ENCODE measurements at regions not wholly inside any gene's neighbourhood (a gene's known extent, or its start where the extent isn't known, plus 50 kb on each side); places are given as distances from the start of the nearest gene placed in this dataset. TPM values are rescaled to one million over a fixed set of nuclear protein-coding genes. Genes with fewer than 3 reads are reported as not detected.
"Not testable (repeated sequence)": the region's sequence is repeated elsewhere in the genome, so short reads cannot be mapped to it uniquely, and the experiment has no call there.

- TF ChIP-seq EZH2phosphoT487 (IDR thresholded peaks at IDR 0.05; ENCODE audit: insufficient read depth, low read depth), result no peak
- no peak for TF ChIP-seq EZH2 (IDR thresholded peaks at IDR 0.05; ENCODE audit: insufficient read depth, poor library complexity, severe bottlenecking)
- H2AFZ ChIP-seq, result no peak overlapping the region
- no peaks in the 10 kb centered on the region for H4K20me1 ChIP-seq (ENCODE audit: insufficient read depth)
- H3K4me2 ChIP-seq (ENCODE audit: unreplicated experiment), result no peak overlapping the region
- no peaks in the 10 kb centered on the region for H3K27me3 ChIP-seq (replicated peaks; ENCODE audit: insufficient read depth)
- no peak overlapping the region for H3K4me3 ChIP-seq
- H3K9me2 ChIP-seq (ENCODE audit: insufficient read depth), result no peaks in the 10 kb centered on the region
- in situ Hi-C loops (cut with MboI), result no loop called here
- no peaks in the 10 kb centered on the region for H3F3A ChIP-seq (ENCODE audit: insufficient read depth)
- WGBS, 2 experiments (ENCODE audit: low coverage in 1 of 2, low lambda C conversion rate in 2 of 2, missing lambda C conversion rate in 2 of 2), result 23 to 35% methylated on average over 2 of the region's 2 CpGs
- H3K79me2 ChIP-seq (ENCODE audit: insufficient read depth), result no peaks in the 10 kb centered on the region
- no peaks in the 10 kb centered on the region for H3K4me1 ChIP-seq (ENCODE audit: insufficient read depth)
- no peak overlapping the region for H3K27ac ChIP-seq
- peak; percentile 2 for DNase-seq
- no peak overlapping the region for H3K9ac ChIP-seq
- H3K9me3 ChIP-seq (ENCODE audit: low read depth), result no peaks in the 10 kb centered on the region
- no peaks in the 10 kb centered on the region for H3K36me3 ChIP-seq (ENCODE audit: low read depth)
These were observed 54.3 kb upstream of the SGO1 start for GRCh38 chr3:20240154-20240883.

DNA sequence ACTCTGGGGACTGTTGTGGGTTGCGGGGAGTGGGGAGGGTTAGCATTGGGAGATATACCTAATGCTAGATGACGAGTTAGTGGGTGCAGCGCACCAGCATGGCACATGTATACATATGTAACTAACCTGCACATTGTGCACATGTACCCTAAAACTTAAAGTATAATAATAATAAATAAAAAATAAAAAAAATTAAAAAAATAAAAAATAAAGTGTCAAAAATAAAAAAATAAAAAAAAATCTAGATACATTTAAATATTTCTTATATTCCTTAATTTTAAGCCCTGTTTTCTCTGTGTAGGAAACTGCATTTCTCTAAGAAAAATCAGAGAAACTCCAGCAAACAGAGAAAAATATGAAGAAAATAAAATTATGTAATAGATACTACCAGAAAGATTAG is 52.2 kb upstream of the SGO1 start:
- H3K9me2 ChIP-seq (ENCODE audit: insufficient read depth); H3K9ac ChIP-seq; in situ Hi-C loops (cut with MboI); H4K20me1 ChIP-seq (ENCODE audit: insufficient read depth); H2AFZ ChIP-seq; H3K4me1 ChIP-seq (ENCODE audit: insufficient read depth); H3K36me3 ChIP-seq (ENCODE audit: low read depth); H3K27me3 ChIP-seq (replicated peaks; ENCODE audit: insufficient read depth); DNase-seq; H3K27ac ChIP-seq; H3F3A ChIP-seq (ENCODE audit: insufficient read depth); H3K79me2 ChIP-seq (ENCODE audit: insufficient read depth); H3K4me3 ChIP-seq; H3K4me2 ChIP-seq (ENCODE audit: unreplicated experiment); H3K9me3 ChIP-seq (ENCODE audit: low read depth): not testable (repeated sequence)
- 46 to 65% methylated on average over 3 of the region's 3 CpGs for WGBS, 2 experiments (ENCODE audit: low coverage in 1 of 2, low lambda C conversion rate in 2 of 2, missing lambda C conversion rate in 2 of 2)

DNA sequence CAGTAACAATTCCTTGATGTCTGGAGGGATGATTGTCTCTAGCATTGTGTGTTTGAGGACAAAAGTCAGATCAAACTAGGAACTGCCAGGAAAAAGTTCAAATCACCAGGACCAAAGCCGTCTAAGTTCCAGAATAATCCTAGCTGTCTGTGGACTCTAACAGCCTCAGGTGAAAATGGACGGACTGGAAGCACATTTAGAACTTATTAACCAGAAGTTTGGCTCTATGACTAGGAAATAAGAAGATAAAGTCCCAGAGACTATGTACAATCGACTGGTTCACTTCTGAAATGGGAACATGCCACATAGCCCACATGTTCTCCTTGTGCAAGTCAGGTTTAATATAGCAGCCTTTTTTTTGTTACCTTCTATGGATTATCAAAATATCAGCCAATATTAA is 50.6 kb upstream of the SGO1 start:
- H3K4me1 ChIP-seq (ENCODE audit: insufficient read depth), result no peaks in the 10 kb centered on the region
- in situ Hi-C loops (cut with MboI), result no loop called here
- no peaks in the 10 kb centered on the region for H4K20me1 ChIP-seq (ENCODE audit: insufficient read depth)
- no peak for DNase-seq
- no peak overlapping the region for H3K9ac ChIP-seq
- H3K4me3 ChIP-seq, result no peak overlapping the region
- no peaks in the 10 kb centered on the region for H3K27me3 ChIP-seq (replicated peaks; ENCODE audit: insufficient read depth)
- H3F3A ChIP-seq (ENCODE audit: insufficient read depth), result no peaks in the 10 kb centered on the region
- H3K27ac ChIP-seq, result no peak overlapping the region
- no peaks in the 10 kb centered on the region for H3K36me3 ChIP-seq (ENCODE audit: low read depth)
- TF ChIP-seq EZH2 (IDR thresholded peaks at IDR 0.05; ENCODE audit: insufficient read depth, poor library complexity, severe bottlenecking) (no peak), EZH2phosphoT487 (IDR thresholded peaks at IDR 0.05; ENCODE audit: insufficient read depth, low read depth) (no peak)
- H3K9me3 ChIP-seq (ENCODE audit: low read depth), result no peaks in the 10 kb centered on the region
- 16 to 23% methylated on average over 3 of the region's 3 CpGs for WGBS, 2 experiments (ENCODE audit: low coverage in 1 of 2, low lambda C conversion rate in 2 of 2, missing lambda C conversion rate in 2 of 2)
- H2AFZ ChIP-seq, result no peak overlapping the region
- H3K9me2 ChIP-seq (ENCODE audit: insufficient read depth), result no peaks in the 10 kb centered on the region
- no peak overlapping the region for H3K4me2 ChIP-seq (ENCODE audit: unreplicated experiment)
- no peaks in the 10 kb centered on the region for H3K79me2 ChIP-seq (ENCODE audit: insufficient read depth)

Small RNA genes lying in the stretch of these regions (small RNA-seq; reads per million reads assigned to genes)
- gene RNU6-815P (ENCODE audit: low read depth, low replicate concordance) (not detected), gene RNU6-822P (ENCODE audit: low read depth, low replicate concordance) (not detected)
